H9 (cell line): ENCODE measurements at regions not wholly inside any gene's neighbourhood (a gene's known extent, or its start where the extent isn't known, plus 50 kb on each side); places are given as distances from the start of the nearest gene placed in this dataset.

Source experiments
- DNase-seq: peaks from one replicate; pipeline ENCODE4 v3.0.0-alpha.2; 2017
- H2AFZ ChIP-seq: one replicate; pipeline ENCODE4 v1.6.1; 2013; ENCODE audit warnings: mild to moderate bottlenecking, low read length, control low read depth, moderate library complexity
- H2AK5ac ChIP-seq: 2 replicates; pipeline ENCODE4 v1.6.1; 2013; ENCODE audit warnings: low read length, control low read depth, mixed read lengths; ENCODE audit not compliant: insufficient read length
- H2BK120ac ChIP-seq: one replicate; pipeline ENCODE4 v1.6.1; 2013; ENCODE audit warnings: low read depth, mild to moderate bottlenecking, low read length, control low read depth, inconsistent platforms; ENCODE audit not compliant: poor library complexity, severe bottlenecking
- H2BK12ac ChIP-seq: 2 replicates; pipeline ENCODE4 v1.6.1; 2013; ENCODE audit warnings: low read length, control low read depth, mixed read lengths, low read depth; ENCODE audit not compliant: insufficient read length
- H2BK15ac ChIP-seq: 2 replicates; pipeline ENCODE4 v1.6.1; 2013; ENCODE audit warnings: low read depth, low read length, control low read depth
- H2BK20ac ChIP-seq: one replicate; pipeline ENCODE4 v1.6.1; 2013; ENCODE audit warnings: low read depth, mild to moderate bottlenecking, low read length, control low read depth, inconsistent platforms; ENCODE audit not compliant: poor library complexity, severe bottlenecking
- H2BK5ac ChIP-seq: 2 replicates; pipeline ENCODE4 v1.6.1; 2013; ENCODE audit warnings: low read length, control low read depth, mixed read lengths; ENCODE audit not compliant: insufficient read length
- H3K14ac ChIP-seq: 2 replicates; pipeline ENCODE4 v1.6.1; 2013; ENCODE audit warnings: low read length, control low read depth; ENCODE audit not compliant: insufficient read depth
- H3K18ac ChIP-seq: 2 replicates; pipeline ENCODE4 v1.6.1; 2013; ENCODE audit warnings: low read depth, mild to moderate bottlenecking, mixed read lengths, low read length, control low read depth; ENCODE audit not compliant: insufficient read length
- H3K23ac ChIP-seq: 2 replicates; pipeline ENCODE4 v1.6.1; 2013; ENCODE audit warnings: low read length, control low read depth, mixed read lengths, low read depth; ENCODE audit not compliant: insufficient read length
- H3K23me2 ChIP-seq: 2 replicates; pipeline ENCODE4 v1.6.1; 2013; ENCODE audit warnings: low read depth, mild to moderate bottlenecking, mixed read lengths, low read length, control low read depth; ENCODE audit not compliant: insufficient read length, poor library complexity, severe bottlenecking
- H3K27ac ChIP-seq: 2 replicates; pipeline ENCODE4 v1.5.1; 2013; ENCODE audit warnings: low read length, control low read depth, mixed read lengths, low read depth; ENCODE audit not compliant: insufficient read length
- H3K27me3 ChIP-seq: 2 replicates; pipeline ENCODE4 v1.6.1; 2013; ENCODE audit warnings: low read length, control low read depth, inconsistent platforms; ENCODE audit not compliant: insufficient read depth
- H3K4ac ChIP-seq: 2 replicates; pipeline ENCODE4 v1.6.1; 2013; ENCODE audit warnings: low read depth, mild to moderate bottlenecking, control low read depth, inconsistent platforms, low read length, moderate library complexity
- H3K4me1 ChIP-seq: 2 replicates; pipeline ENCODE4 v1.6.1; 2013; ENCODE audit warnings: low read length, control low read depth, inconsistent platforms; ENCODE audit not compliant: insufficient read depth
- H3K4me2 ChIP-seq: 2 replicates; pipeline ENCODE4 v1.6.1; 2013; ENCODE audit warnings: low read length, control low read depth, mixed read lengths; ENCODE audit not compliant: insufficient read length, insufficient read depth
- H3K56ac ChIP-seq: 2 replicates; pipeline ENCODE4 v1.6.1; 2013; ENCODE audit warnings: low read depth, mild to moderate bottlenecking, mixed read lengths, low read length, control low read depth; ENCODE audit not compliant: insufficient read length
- H3K79me1 ChIP-seq: 2 replicates; pipeline ENCODE4 v1.6.1; 2013; ENCODE audit warnings: low read depth, mild to moderate bottlenecking, moderate library complexity, low read length, control low read depth, inconsistent platforms; ENCODE audit not compliant: insufficient read depth, poor library complexity, severe bottlenecking
- H3K79me2 ChIP-seq: 2 replicates; pipeline ENCODE4 v1.6.1; 2013; ENCODE audit warnings: low read length, control low read depth, inconsistent platforms; ENCODE audit not compliant: insufficient read depth
- H3K9ac ChIP-seq: 2 replicates; pipeline ENCODE4 v1.6.1; 2013; ENCODE audit warnings: low read length, control low read depth, mixed read lengths; ENCODE audit not compliant: insufficient read length; ENCODE audit errors: extremely low read depth
- H3K9me3 ChIP-seq: one replicate; pipeline ENCODE4 v1.6.1; 2013; ENCODE audit warnings: low read depth, low read length, inconsistent platforms; ENCODE audit not compliant: control insufficient read depth
- H3T11ph ChIP-seq: one replicate; pipeline ENCODE4 v1.6.1; 2013; ENCODE audit warnings: mild to moderate bottlenecking, low read length, control low read depth, inconsistent platforms
- H4K20me1 ChIP-seq: one replicate; pipeline ENCODE4 v1.6.1; 2013; ENCODE audit not compliant: control insufficient read depth, insufficient read length, insufficient read depth
- H4K5ac ChIP-seq: 2 replicates; pipeline ENCODE4 v1.6.1; 2013; ENCODE audit warnings: low read depth, mild to moderate bottlenecking, mixed read lengths, low read length, control low read depth; ENCODE audit not compliant: insufficient read length
- H4K8ac ChIP-seq: replicated peaks from 2 replicates; pipeline ENCODE4 v1.6.1; 2013; ENCODE audit warnings: low read length, control low read depth, mixed read lengths, low read depth; ENCODE audit not compliant: insufficient read length
- H4K91ac ChIP-seq: 2 replicates; pipeline ENCODE4 v1.6.1; 2013; ENCODE audit warnings: low read depth, mild to moderate bottlenecking, moderate library complexity, mixed read lengths, low read length, control low read depth; ENCODE audit not compliant: insufficient read length
- H3K27ac Mint-ChIP-seq, 3 experiments: 2 replicates in 2 of 3; 3 replicates in 1 of 3; pipeline ENCODE4 v1.8.0; 2020 to 2021; ENCODE audit warnings: mixed read lengths in 3 of 3, mild to moderate bottlenecking in 1 of 3, moderate library complexity in 1 of 3
- H3K27me3 Mint-ChIP-seq: 2 replicates; pipeline ENCODE4 v1.8.0; 2021; ENCODE audit warnings: low read depth, mild to moderate bottlenecking, moderate library complexity, mixed read lengths
- H3K36me3 Mint-ChIP-seq, 3 experiments: 2 replicates in 2 of 3; 3 replicates in 1 of 3; pipeline ENCODE4 v1.8.0; 2020 to 2021; ENCODE audit warnings: low read depth in 3 of 3, mixed read lengths in 3 of 3; ENCODE audit not compliant: insufficient read depth in 1 of 3
- H3K4me1 Mint-ChIP-seq, 2 experiments: 2 replicates each; pipeline ENCODE4 v1.8.0; 2020; ENCODE audit warnings: mixed read lengths in 2 of 2
- H3K4me3 Mint-ChIP-seq, 2 experiments: 2 replicates in 1 of 2; 3 replicates in 1 of 2; pipeline ENCODE4 v1.8.0; 2020 to 2021; ENCODE audit warnings: mild to moderate bottlenecking in 2 of 2, mixed read lengths in 2 of 2, moderate library complexity in 1 of 2
- H3K9me3 Mint-ChIP-seq, 2 experiments: 2 replicates in 1 of 2; 3 replicates in 1 of 2; pipeline ENCODE4 v1.8.0; 2020; ENCODE audit warnings: mild to moderate bottlenecking in 2 of 2, mixed read lengths in 2 of 2, moderate library complexity in 1 of 2
- CTCF ChIP-seq: fragments of 200-600 bp; sonication (generic); conservative IDR thresholded peaks from 3 replicates; pipeline ENCODE4 v1.8.0; 2021; ENCODE audit warnings: antibody characterized with exemption, mild to moderate bottlenecking
- WGBS: extraction: QIAGEN DNeasy Blood & Tissue Kit; methylation state at CpG from one replicate; pipeline ENCODE4 v1.1.7; 2013; ENCODE audit warnings: missing lambda C conversion rate, low lambda C conversion rate, mixed read lengths; ENCODE audit not compliant: insufficient read length; ENCODE audit errors: extremely low coverage; 5-methylcytosine and 5-hydroxymethylcytosine counted together

GRCh38 chr18:78861706-78862105 lies 117.9 kb upstream of the SALL3 start:
- no peak for TF ChIP-seq CTCF
- Mint-ChIP-seq H3K36me3 (no peaks in the 10 kb centered on the region), H3K4me1 (peaks cover 6 to 15% of the 10 kb centered on the region in 2 experiments; a peak in 2 of 4 replicates), H3K9me3 (no peaks in the 10 kb centered on the region; a peak in 1 of 5 replicates), H3K4me3 (no peak overlapping the region), H3K27me3 (peaks cover 16% of the 10 kb centered on the region), H3K27ac (no peak overlapping the region)
- Histone ChIP-seq H4K8ac (no peak overlapping the region), H3K27ac (no peak overlapping the region), H2BK15ac (no peak overlapping the region), H4K20me1 (no peaks in the 10 kb centered on the region), H2BK20ac (no peak overlapping the region), H3K18ac (no peak overlapping the region), H3T11ph (no peak overlapping the region), H2BK12ac (no peak overlapping the region), H3K4me2 (no peak overlapping the region), H3K23me2 (no peaks in the 10 kb centered on the region), H2BK120ac (no peak overlapping the region), H3K79me1 (no peaks in the 10 kb centered on the region), H4K91ac (no peak overlapping the region), H3K23ac (no peak overlapping the region), H4K5ac (no peak overlapping the region), H3K27me3 (no peaks in the 10 kb centered on the region), H3K9me3 (no peaks in the 10 kb centered on the region), H2AK5ac (no peak overlapping the region), H3K4me1 (no peaks in the 10 kb centered on the region), H2BK5ac (no peak overlapping the region), H3K4ac (no peak overlapping the region), H3K14ac (no peak overlapping the region), H3K79me2 (no peaks in the 10 kb centered on the region), H3K56ac (no peak overlapping the region), H2AFZ (no peak overlapping the region), H3K9ac (no peak overlapping the region)
- DNase-seq: no peak
- no CpG with 5 or more reads among the region's 7 CpGs for WGBS
